Caki2 (cell line): ENCODE measurements at regions not wholly inside any gene's neighbourhood (a gene's known extent, or its start where the extent isn't known, plus 50 kb on each side); places are given as distances from the start of the nearest gene placed in this dataset.

ENCODE experiments used
- DNase-seq: peaks from one replicate; pipeline ENCODE4 v3.0.0-alpha.2; 2015; ENCODE audit warnings: low read depth
- in situ Hi-C: cut with HindIII; loops from 2 replicates; pipeline ENCODE4 v1.10.0; 2016; ENCODE audit warnings: low sequenced_read_pairs, low pct_unique_long_range_greater_than_20kb, mixed read lengths

DNA sequence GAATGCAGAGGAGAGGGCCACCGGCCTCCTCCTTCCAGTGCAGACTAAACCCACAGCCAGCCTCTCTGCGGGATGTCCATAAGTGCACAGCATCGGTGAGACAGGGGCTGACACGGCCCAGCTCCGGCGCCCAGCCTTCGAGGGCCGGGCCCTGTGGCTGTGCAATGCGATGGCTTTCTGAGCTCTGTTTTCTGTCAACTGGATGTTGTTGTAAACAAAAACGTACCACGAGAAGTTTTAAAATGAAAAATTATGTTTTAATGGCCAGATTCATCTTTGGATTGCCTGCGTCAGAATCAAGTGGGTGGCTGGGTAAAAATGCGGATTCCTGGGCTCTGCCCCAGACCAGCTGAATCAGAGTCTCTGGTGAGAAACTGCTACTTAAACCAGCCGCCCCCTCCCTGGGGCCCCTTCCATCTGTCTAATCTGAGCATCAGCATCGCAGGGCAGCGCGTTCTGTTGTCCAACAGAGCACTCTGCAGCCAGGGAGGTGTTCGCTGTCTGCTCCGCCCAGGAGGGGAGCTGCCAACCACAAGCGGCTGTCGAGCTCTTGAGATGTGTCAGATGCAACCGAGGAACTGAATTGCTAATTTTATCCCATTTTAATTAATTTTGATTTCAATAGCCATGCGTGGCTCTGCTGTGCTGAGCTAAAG, 133.4 kb downstream of the RFLNA start:
- in situ Hi-C loops: no loop called here
- DNase-seq: no peak

DNA sequence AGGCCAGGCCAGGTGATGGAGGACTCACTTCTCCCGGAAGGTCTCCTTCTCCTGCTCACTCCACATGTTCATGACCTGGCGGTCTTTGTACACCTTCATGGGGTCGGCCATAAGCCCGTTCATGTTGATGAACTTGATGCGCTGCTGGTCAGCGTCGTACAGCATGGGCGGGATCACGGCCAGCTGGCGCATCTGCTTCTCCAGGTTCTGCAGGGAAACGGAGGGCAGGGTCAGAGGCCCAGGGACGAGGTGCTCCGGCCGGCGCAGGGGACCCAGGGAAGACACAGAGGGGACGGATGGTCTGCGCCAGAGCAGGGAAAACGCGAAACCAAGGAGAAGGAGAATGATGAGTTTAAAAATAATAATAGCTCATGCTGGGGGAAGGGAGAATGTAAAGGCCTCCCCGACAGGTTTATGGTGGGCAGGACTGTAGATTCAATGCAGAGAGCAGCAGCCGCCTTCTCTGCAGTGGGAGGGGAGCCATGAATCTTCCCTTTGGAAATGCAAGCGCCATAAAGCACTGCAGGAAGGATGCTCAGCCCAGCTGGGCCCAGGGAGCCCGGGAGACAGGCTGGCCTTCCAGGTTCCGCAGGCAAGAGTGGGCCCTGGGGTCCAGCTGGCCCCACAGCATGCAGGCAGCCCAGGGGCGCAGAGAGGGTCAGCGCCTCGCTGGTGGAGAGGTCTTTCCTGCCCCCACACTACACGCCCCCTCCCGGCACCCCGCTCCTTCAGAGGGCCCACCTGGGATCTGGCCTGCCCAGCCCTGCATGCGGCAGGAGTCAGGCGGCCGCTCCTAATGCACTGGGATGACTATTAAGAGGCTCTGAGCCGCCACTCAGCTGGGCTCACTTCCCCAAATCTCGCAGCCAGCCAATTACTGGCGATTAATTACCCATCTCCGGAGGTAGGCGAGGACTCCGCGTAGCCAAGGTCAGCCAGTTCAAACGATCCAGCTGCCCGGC, 132.0 kb downstream of the RFLNA start:
- no peak for DNase-seq

GRCh38 chr12:124425667-124426066, 130.8 kb downstream of the RFLNA start:
- in situ Hi-C loops: no loop called here
- no peak for DNase-seq

More for the DNA sequence above, 132.0 kb downstream of the RFLNA start:
- in situ Hi-C loops: no loop called here

DNA sequence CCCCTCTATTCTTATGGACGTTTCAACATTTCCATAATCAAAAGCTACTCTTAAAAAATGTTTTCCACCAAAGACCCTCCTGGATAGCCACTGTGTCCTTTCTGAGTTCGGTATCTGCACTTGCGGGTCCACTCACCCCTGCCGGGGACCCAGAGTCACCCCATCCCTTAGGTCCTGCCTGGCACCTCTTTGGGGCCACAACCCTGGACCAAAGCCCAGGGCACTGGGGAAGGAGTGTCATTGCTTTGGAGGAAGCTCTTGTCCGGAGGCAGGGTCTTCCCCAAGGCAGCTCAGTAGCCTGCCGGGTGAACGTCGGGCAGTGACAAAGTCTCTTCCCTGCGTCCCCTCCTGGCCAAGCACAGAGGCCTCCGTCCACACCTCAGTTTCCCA, 129.6 kb downstream of the RFLNA start:
- DNase-seq: no peak
- in situ Hi-C loops: no loop called here

GRCh38 chr12:124423761-124424515, 129.0 kb downstream of the RFLNA start:
- in situ Hi-C loops: no loop called here
- DNase-seq: no peak

DNA sequence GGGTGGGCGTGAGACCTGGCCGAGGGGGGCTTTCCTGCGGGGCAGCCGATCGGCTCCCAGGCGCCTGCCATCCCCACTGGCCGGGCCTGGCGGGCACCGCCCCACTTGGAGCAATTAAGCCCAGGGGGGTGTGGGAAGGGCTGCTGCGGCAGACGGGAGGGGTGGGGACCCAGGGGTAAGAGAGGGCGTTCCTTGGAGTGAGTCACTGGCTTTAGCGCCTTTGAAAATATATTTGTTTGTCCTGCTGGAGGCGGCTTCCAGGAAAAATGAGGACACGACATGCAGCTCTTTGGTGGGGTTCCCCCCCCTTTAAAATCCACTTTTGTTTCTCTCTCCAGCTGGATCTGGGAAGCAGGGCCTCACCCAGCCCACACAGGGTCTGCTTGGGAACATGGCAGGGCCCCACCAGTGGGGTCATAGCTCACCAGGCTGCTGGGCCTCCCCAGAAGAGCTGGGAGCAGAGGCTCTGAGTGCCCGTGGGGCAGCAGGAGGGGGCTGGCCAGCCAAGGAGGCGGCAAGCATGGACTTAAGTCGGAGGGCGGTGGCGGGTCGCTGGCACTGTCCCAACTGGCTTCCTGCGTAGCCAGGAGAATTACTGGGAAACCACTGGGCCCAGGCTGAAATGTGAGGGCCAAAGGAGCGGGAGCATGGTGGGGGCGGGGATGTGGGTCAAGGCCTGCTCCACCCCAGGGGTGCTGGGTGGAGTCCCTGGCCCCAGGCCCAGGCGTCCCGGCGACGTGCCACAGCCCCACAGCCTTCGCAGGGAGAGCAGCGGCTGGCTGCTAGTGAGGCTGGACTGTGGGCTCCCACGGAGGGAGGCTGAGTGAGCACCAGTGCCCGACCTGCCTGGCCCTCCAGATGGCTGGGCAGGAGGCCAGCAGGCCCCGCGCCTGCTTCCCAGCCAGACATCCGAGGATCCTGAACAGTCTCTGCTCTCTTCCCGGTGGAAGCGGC, 128.0 kb downstream of the RFLNA start:
- peak; percentile 87 for DNase-seq
- in situ Hi-C loops: no loop called here

- DNase-seq: no peak
Observed at GRCh38 chr12:124422142-124422569, 127.3 kb downstream of the RFLNA start.

GRCh38 chr12:124420996-124421674, 126.2 kb downstream of the RFLNA start:
- DNase-seq: no peak
- in situ Hi-C loops: no loop called here

More at GRCh38 chr12:124422142-124422569, 127.3 kb downstream of the RFLNA start:
- in situ Hi-C loops: no loop called here

DNA sequence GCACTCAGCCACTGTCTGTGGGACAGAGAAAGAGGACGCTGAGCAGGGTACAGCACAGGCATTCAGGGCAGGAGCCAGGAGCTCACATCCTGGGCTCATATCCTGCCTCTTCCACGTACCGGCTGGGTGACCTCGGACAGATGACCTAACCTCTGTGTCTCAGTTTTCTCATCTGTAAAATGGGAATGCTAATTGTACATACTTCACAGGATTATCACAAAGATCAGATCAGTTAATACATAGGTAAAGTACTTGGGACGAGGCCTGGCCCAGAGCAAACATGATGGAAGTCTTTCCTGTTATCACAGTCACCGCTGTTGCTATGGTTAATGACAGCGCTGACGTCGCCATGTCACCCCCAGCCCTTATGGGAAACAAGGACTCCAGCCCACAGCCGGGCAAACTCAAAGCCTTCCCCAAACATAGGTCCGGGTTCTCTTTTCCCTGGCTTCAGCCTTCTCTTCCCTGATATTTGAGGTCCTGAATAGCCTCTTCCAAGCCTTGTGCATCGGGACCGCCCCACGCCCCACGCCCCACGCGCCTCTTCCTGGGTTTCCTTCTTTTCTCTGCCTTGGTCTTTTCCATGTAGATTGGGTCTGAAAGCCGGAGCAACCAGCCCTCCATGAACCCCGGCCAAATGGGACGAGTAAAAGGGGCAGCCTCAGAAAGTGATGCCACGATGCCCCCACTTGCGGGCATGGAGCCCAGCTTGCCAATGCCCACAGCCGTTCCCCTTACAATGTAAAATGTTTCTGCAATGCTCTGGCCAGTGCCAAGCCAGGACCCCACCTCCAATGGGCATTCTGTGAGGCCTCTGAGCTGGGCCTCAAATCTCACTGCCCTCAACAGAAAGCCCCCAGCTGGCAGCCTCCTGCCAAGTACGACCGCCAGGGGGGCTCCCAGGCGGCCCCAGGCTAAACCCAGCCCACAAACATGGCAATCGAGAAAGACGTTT, 125.4 kb downstream of the RFLNA start:
- DNase-seq: no peak
- in situ Hi-C loops: no loop called here

DNA sequence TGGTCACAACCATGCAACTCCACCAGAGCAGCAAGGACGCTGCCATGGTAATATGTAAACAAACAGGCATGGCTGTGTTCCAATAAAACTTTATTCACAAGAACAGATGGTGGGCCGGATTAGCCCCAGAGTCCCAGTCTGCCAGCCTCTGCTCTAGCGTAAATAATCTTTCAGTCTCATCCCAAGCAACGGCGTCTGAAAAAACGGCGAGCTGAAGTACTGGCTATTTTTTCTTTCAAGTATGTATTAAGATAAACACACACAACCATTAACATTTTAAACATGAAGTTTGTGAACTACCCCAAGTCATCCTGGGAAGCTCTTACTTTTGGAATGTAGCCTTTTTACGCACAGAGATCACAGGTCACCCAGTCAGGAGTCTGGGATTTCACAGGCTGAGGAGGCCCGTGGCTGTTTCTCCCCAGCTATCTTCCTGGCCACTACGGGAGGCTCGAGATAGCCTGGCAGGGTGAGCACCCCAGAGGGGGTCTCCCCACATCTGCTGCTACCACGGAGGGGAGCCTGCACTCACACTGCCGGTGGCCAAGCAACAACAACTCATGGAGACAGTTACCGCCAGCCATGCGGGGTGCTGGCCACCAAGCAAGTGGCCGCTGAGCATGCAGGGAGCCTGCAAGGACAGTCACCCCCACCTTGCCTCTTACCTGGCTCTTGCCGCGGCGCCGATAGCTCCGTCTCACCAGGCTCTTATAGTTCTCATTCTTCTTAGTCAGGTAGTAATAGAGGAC, 124.6 kb downstream of the RFLNA start:
- DNase-seq: no peak
- in situ Hi-C loops: no loop called here

DNA sequence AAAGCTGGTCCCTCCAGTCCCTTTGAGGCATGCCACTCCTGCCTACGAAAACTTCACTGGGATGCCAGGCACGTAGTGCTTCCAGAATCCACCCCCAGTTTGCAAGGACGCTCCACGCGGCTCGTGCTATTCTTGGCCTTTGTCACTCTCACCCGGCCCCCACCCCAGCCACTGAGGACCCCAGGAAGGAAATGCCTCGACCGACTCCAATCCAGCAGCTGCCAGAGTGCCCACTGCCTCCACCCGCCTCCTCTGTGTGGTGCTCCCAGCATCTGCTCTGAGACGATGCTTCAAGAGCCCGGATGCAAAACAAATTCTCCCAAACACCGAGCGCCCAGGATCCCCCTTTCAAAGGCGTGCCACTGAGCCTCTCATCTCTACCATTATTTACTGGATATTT, 123.9 kb downstream of the RFLNA start:
- DNase-seq: no peak
- in situ Hi-C loops: no loop called here

- in situ Hi-C loops: no loop called here
- no peak for DNase-seq
Observed at GRCh38 chr12:124418156-124418555, 123.3 kb downstream of the RFLNA start.

GRCh38 chr12:124416516-124417395, 121.9 kb downstream of the RFLNA start:
- in situ Hi-C loops: no loop called here

GRCh38 chr12:124415064-124415463, 120.2 kb downstream of the RFLNA start:
- DNase-seq: no peak
- in situ Hi-C loops: no loop called here

More at GRCh38 chr12:124416516-124417395, 121.9 kb downstream of the RFLNA start:
- DNase-seq: no peak

- no peak for DNase-seq
- in situ Hi-C loops: no loop called here
Observed at GRCh38 chr12:124413915-124414314, 119.0 kb downstream of the RFLNA start.
